Neural cell (in vitro differentiated cells): ENCODE measurements at regions not wholly inside any gene's neighbourhood (a gene's known extent, or its start where the extent isn't known, plus 50 kb on each side); places are given as distances from the start of the nearest gene placed in this dataset.

Experiments
- CTCF ChIP-seq: fragments of 450-650 bp; IDR thresholded peaks from 2 replicates; pipeline ENCODE4 v1.5.1; 2014; ENCODE audit warnings: antibody characterized with exemption, mild to moderate bottlenecking, moderate library complexity; ENCODE audit not compliant: poor library complexity, severe bottlenecking
- EP300 ChIP-seq: fragments of 450-650 bp; conservative IDR thresholded peaks from 2 replicates; pipeline ENCODE4 v1.6.1; 2014; ENCODE audit warnings: antibody characterized with exemption, mild to moderate bottlenecking, moderate library complexity; ENCODE audit not compliant: poor library complexity, severe bottlenecking
- EZH2 ChIP-seq: fragments of 200-600, 300-800 bp; shearing (Covaris generic), sonication (generic); IDR thresholded peaks from 2 replicates; pipeline ENCODE4 v1.6.1; 2014; ENCODE audit warnings: antibody characterized with exemption, low read length, borderline replicate concordance, mild to moderate bottlenecking; ENCODE audit not compliant: insufficient read depth, poor library complexity, severe bottlenecking
- MXI1 ChIP-seq: fragments of 450-650 bp; conservative IDR thresholded peaks from 2 replicates; pipeline ENCODE4 v1.6.1; 2014; ENCODE audit warnings: antibody characterized with exemption, mild to moderate bottlenecking; ENCODE audit not compliant: poor library complexity, severe bottlenecking
- POLR2AphosphoS5 ChIP-seq: IDR thresholded peaks from 2 replicates; pipeline ENCODE4 v1.6.1; 2012
- RAD21 ChIP-seq: fragments of 450-650 bp; conservative IDR thresholded peaks from 2 replicates; pipeline ENCODE4 v1.6.1; 2014; ENCODE audit warnings: antibody characterized with exemption, mild to moderate bottlenecking, moderate library complexity
- SMC3 ChIP-seq: fragments of 450-650 bp; conservative IDR thresholded peaks from 2 replicates; pipeline ENCODE4 v1.6.1; 2014; ENCODE audit warnings: antibody characterized with exemption, mild to moderate bottlenecking, moderate library complexity; ENCODE audit not compliant: poor library complexity
- TF ChIP-seq, protein P1 (sequence below): IDR thresholded peaks from 2 replicates; pipeline ENCODE4 v1.6.1; 2012; ENCODE audit warnings: borderline replicate concordance

DNA sequence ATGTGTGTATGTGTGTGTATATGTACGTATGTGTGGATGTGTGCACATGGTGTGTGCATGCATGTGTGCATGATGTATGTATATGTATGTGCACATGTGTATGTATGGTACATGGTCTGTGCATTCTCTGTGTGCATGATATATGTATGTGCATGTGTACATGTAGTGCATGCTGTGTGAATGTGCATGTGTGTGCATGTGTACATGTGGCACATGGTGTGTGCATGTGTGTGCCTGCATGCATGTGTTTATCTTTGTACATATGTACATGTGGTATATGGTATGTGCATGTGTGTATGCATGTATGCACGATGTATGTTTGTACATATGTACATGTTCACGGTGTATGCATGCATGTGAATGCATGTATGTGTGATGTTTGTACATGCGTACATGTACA is 383.7 kb downstream of the TYW1 start:
- TF ChIP-seq, protein P1, sequence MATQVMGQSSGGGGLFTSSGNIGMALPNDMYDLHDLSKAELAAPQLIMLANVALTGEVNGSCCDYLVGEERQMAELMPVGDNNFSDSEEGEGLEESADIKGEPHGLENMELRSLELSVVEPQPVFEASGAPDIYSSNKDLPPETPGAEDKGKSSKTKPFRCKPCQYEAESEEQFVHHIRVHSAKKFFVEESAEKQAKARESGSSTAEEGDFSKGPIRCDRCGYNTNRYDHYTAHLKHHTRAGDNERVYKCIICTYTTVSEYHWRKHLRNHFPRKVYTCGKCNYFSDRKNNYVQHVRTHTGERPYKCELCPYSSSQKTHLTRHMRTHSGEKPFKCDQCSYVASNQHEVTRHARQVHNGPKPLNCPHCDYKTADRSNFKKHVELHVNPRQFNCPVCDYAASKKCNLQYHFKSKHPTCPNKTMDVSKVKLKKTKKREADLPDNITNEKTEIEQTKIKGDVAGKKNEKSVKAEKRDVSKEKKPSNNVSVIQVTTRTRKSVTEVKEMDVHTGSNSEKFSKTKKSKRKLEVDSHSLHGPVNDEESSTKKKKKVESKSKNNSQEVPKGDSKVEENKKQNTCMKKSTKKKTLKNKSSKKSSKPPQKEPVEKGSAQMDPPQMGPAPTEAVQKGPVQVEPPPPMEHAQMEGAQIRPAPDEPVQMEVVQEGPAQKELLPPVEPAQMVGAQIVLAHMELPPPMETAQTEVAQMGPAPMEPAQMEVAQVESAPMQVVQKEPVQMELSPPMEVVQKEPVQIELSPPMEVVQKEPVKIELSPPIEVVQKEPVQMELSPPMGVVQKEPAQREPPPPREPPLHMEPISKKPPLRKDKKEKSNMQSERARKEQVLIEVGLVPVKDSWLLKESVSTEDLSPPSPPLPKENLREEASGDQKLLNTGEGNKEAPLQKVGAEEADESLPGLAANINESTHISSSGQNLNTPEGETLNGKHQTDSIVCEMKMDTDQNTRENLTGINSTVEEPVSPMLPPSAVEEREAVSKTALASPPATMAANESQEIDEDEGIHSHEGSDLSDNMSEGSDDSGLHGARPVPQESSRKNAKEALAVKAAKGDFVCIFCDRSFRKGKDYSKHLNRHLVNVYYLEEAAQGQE: no peak
- TF ChIP-seq SMC3 (no peak), CTCF (no peak), RAD21 (no peak), EP300 (no peak), POLR2AphosphoS5 (no peak), EZH2 (no peak), MXI1 (no peak)
